ENCODE measurements at regions not wholly inside any gene's neighbourhood (a gene's known extent, or its start where the extent isn't known, plus 50 kb on each side); places are given as distances from the start of the nearest gene placed in this dataset.
"Not testable (repeated sequence)": the region's sequence is repeated elsewhere in the genome, so short reads cannot be mapped to it uniquely, and the experiment has no call there.

DNA sequence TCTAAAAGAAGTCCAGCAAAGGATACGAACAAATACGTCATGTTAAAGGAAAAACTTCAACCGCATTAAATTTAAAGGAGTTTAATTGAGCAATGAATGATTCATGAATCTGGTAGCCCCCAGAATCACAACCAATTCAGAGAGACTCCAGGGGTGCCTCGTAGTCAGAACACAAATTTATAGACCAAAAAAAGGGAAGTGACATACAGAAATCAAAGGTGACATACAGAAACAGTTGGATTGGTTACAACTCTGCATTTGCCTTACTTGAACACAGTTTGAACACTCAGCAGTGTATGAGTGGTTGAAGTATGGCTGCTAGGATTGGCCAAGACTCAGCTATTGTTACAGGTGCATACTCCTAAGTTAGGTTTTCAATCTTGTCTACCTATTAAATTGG lies 59.5 kb upstream of the SERP2 start:
- DNase-seq (ENCODE audit: extremely low read depth in 1 of 2, low read depth in 1 of 2) = not testable (repeated sequence)

DNA sequence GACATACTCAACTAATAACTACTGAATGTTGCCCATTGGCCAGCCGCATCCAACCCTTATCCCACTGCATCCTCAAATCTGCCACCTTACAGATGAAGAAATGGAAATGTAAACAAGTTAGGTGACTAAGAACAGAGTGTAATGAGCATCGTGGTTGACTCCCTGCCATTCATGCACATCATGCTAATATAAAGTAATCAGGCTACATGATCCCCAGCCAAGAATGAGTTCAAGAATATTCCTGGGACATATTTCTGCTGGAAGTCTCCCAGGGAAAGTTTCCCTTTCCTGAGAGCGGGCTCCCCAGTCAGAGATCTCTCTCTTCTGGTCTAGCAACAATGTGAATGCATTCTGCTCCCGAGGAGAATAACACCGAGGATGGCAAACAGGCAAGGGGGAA lies 55.9 kb upstream of the SERP2 start:
- no peak for DNase-seq (ENCODE audit: extremely low read depth in 1 of 2, low read depth in 1 of 2)

DNA sequence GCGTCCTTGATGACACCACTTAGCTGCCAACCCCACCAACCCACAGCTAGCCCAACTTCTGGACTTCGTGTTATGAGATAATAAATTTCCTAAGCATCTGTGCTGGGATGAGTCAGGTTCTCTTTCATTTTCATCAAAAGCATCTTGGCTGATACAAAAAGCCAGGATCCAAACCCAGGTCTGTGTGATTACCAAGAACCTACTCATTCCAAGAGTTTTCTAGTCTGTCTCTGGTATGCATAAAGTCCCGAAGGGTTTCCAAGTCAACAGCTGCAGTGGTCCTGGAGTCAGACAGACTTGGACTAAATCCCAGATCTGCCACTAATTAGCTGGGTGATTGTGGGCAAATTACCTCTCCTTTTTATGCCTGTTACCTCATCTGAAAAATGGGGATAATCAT lies 55.5 kb upstream of the SERP2 start:
- DNase-seq (ENCODE audit: extremely low read depth in 1 of 2, low read depth in 1 of 2) = no peak

DNA sequence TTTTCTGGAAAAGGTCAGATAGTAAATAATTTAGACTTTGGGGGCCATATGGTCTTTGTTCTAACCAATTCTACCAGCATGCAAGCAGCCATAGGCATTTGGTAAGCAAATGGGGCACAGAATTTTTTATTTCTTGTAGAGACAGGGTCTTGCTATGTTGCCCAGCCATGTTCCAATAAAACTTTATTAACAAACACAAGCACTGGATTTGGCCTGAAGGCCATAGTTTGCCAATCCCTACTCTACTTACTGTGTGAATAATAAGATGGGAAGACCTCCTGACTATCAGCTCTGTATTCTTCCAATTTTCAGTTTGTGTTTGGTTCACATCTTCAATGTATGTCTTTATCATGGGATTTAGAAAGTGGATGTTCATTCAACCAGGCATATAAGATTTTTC lies 53.0 kb upstream of the SERP2 start:
- DNase-seq (ENCODE audit: extremely low read depth in 1 of 2, low read depth in 1 of 2) = no peak

DNA sequence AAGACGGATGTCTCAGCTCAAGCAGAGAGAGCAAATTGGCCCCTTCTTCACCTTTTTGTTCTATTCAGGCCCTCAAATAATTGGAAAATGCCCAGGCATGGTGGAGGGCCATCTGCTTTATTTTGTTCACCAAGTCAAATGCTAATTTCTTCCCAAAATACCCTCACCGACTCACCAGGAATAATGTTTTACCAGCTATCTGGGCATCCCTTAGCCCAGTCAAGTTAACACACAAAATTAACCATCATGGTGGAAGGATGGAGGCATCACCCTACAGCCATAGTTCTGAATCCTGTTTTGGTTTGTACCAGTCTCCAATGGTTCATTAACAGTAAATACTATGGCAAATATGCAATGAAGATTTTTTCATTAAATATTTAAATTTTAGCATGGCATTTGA lies 51.7 kb upstream of the SERP2 start:
- DNase-seq (ENCODE audit: extremely low read depth in 1 of 2, low read depth in 1 of 2) = no peak

DNA sequence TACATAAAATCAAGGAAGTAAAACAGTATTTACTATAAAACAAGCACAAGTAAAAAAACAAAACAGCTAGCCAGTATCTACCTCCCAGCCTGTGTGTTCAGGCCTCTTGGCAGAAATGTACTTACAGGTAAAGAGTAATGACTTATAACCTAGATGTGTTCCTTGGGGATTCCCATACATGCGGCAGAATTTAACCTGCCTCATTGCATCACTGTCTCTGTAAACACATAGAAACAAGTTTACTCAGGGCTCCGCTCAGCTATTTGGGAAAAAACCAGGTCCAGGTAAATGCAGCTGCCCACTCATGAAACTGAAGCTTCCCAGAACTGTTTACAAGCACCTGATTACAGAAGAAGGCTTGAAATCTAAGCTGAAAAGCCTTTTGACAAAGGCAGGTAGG lies 50.7 kb upstream of the SERP2 start:
- no peak for DNase-seq (ENCODE audit: extremely low read depth in 1 of 2, low read depth in 1 of 2)

DNA sequence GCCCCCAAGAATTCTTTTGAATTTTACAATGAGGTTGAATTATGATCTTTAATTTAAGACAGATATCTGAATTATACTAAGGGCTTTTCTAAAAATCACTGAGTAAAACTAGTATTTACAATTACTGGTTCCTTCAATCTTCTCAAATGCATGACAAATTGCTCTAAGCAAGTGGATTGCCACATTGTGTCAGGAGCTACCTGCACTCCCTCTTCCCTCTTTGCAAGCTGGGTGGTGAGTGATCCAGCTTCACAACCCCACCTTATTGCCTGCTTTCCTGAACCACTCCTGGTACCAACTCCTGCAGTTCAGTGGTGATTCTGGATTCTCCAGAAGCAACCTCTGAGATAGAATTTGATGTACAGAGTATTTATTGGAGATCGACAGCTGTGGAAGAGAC lies 49.9 kb upstream of the SERP2 start:
- no peak for DNase-seq (ENCODE audit: extremely low read depth in 1 of 2, low read depth in 1 of 2)
